CD4-positive, alpha-beta memory T cell (primary cell): ENCODE measurements at regions not wholly inside any gene's neighbourhood (a gene's known extent, or its start where the extent isn't known, plus 50 kb on each side); places are given as distances from the start of the nearest gene placed in this dataset.

Source experiments
- CTCF ChIA-PET: fragments of 350-600 bp; sonication (Branson Sonifier 250); formaldehyde crosslinking; loops from one replicate; lab custom pipeline; 2021; ENCODE audit warnings: inconsistent platforms; ENCODE audit not compliant: partially characterized antibody; lab: Charles Lee
- POLR2A ChIA-PET: fragments of 350-600 bp; sonication (Branson Sonifier 250); formaldehyde crosslinking; loops from one replicate; lab custom pipeline; 2021; ENCODE audit not compliant: partially characterized antibody; lab: Charles Lee
- DNase-seq, 5 donors: peaks; one replicate each; pipeline versions ENCODE4 v3.0.0 to v3.0.0-alpha.2; 2020 to 2022; ENCODE audit warnings: mixed read lengths in 1 of 5
- H3K27ac ChIP-seq: one replicate; pipeline ENCODE4 v1.7.0; 2013; ENCODE audit warnings: low read depth, low read length
- H3K27me3 ChIP-seq: 2 replicates; pipeline ENCODE4 v1.7.0; 2013; ENCODE audit warnings: mild to moderate bottlenecking, low read length, moderate library complexity; ENCODE audit not compliant: insufficient read depth
- H3K36me3 ChIP-seq: 2 replicates; pipeline ENCODE4 v1.7.0; 2013; ENCODE audit warnings: mild to moderate bottlenecking, low read length, moderate library complexity; ENCODE audit not compliant: insufficient read depth
- H3K4me1 ChIP-seq: 2 replicates; pipeline ENCODE4 v1.7.0; 2013; ENCODE audit warnings: mild to moderate bottlenecking, low read length, moderate library complexity; ENCODE audit not compliant: insufficient read depth
- H3K4me3 ChIP-seq, 2 donors: one replicate each; pipeline ENCODE4 v1.7.0; 2013; ENCODE audit warnings: low read length in 2 of 2, mild to moderate bottlenecking in 1 of 2
- H3K9me3 ChIP-seq, 2 donors: one replicate each; pipeline ENCODE4 v1.7.0; 2013; ENCODE audit warnings: low read length in 2 of 2, control low read depth in 1 of 2; ENCODE audit not compliant: control insufficient read depth in 1 of 2
- H3K27ac Mint-ChIP-seq, 7 donors: one replicate each; pipeline ENCODE4 v1.8.0; 2020 to 2021; ENCODE audit warnings: mixed read lengths in 7 of 7, mild to moderate bottlenecking in 6 of 7, inconsistent platforms in 3 of 7, moderate library complexity in 3 of 7
- H3K27me3 Mint-ChIP-seq, 2 donors: one replicate each; pipeline ENCODE4 v1.8.0; 2020 to 2021; ENCODE audit warnings: mixed read lengths in 2 of 2
- H3K36me3 Mint-ChIP-seq, 2 donors: one replicate each; pipeline ENCODE4 v1.8.0; 2020 to 2021; ENCODE audit warnings: mixed read lengths in 2 of 2, inconsistent platforms in 1 of 2, mild to moderate bottlenecking in 1 of 2
- H3K4me1 Mint-ChIP-seq, 4 donors: one replicate each; pipeline ENCODE4 v1.8.0; 2020 to 2021; ENCODE audit warnings: mixed read lengths in 4 of 4, mild to moderate bottlenecking in 1 of 4
- H3K4me3 Mint-ChIP-seq, 8 donors: one replicate each; pipeline ENCODE4 v1.8.0; 2020 to 2021; ENCODE audit warnings: mixed read lengths in 8 of 8, mild to moderate bottlenecking in 7 of 8, moderate library complexity in 6 of 8, inconsistent platforms in 3 of 8
- H3K9me3 Mint-ChIP-seq, 8 donors: one replicate each; pipeline ENCODE4 v1.8.0; 2020 to 2021; ENCODE audit warnings: mixed read lengths in 8 of 8, mild to moderate bottlenecking in 5 of 8, inconsistent platforms in 3 of 8, moderate library complexity in 1 of 8
- intact Hi-C: fragments of 100-400 bp; cut with micrococcal nuclease; formaldehyde crosslinking; loops from one replicate; pipeline ENCODE4 v1.15.1; 2023

- no peaks in the 10 kb centered on the region for H3K4me1 Mint-ChIP-seq
Measured at GRCh38 chr1:67991546-67991945, 58.9 kb downstream of the DIRAS3 start.

GRCh38 chr1:67988066-67988465 is 62.4 kb downstream of the DIRAS3 start:
- H3K36me3 Mint-ChIP-seq: no peaks in the 10 kb centered on the region
- H3K4me1 ChIP-seq: no peaks in the 10 kb centered on the region
- intact Hi-C loops: no loop called here

More at GRCh38 chr1:67991546-67991945, 58.9 kb downstream of the DIRAS3 start:
- Mint-ChIP-seq H3K27me3 (peaks cover 0 to 4% of the 10 kb centered on the region in 2 donors), H3K27ac (no peak overlapping the region), H3K36me3 (no peaks in the 10 kb centered on the region), H3K9me3 (peaks cover 3 to 13% (median 8%) of the 10 kb centered on the region in 8 donors), H3K4me3 (no peak overlapping the region)
- POLR2A ChIA-PET: no interaction called here
- Histone ChIP-seq H3K4me3 (no peak overlapping the region), H3K27me3 (no peaks in the 10 kb centered on the region), H3K9me3 (peaks cover 0 to 3% of the 10 kb centered on the region in 2 donors), H3K36me3 (no peaks in the 10 kb centered on the region), H3K4me1 (no peaks in the 10 kb centered on the region), H3K27ac (no peak overlapping the region)
- DNase-seq: no peak
- intact Hi-C loops: no loop called here
- CTCF ChIA-PET: no interaction called here

GRCh38 chr1:67987046-67987799 is 63.2 kb downstream of the DIRAS3 start:
- H3K9me3 ChIP-seq: no peaks in the 10 kb centered on the region
- peaks cover 0 to 4% of the 10 kb centered on the region in 2 donors for H3K27me3 Mint-ChIP-seq
- H3K4me3 Mint-ChIP-seq: no peak overlapping the region
- H3K36me3 Mint-ChIP-seq: no peaks in the 10 kb centered on the region
- H3K4me1 ChIP-seq: no peaks in the 10 kb centered on the region
- H3K27ac Mint-ChIP-seq: no peak overlapping the region
- POLR2A ChIA-PET: no interaction called here
- H3K9me3 Mint-ChIP-seq: peaks cover 0 to 4% (median 2%) of the 10 kb centered on the region in 8 donors
- H3K4me3 ChIP-seq: no peak overlapping the region
- CTCF ChIA-PET: no interaction called here
- H3K4me1 Mint-ChIP-seq: no peaks in the 10 kb centered on the region
- DNase-seq: no peak
- H3K27me3 ChIP-seq: no peaks in the 10 kb centered on the region
- H3K36me3 ChIP-seq: no peaks in the 10 kb centered on the region
- H3K27ac ChIP-seq: no peak overlapping the region
- intact Hi-C loops: no loop called here

More at GRCh38 chr1:67988066-67988465, 62.4 kb downstream of the DIRAS3 start:
- peaks cover 0 to 4% of the 10 kb centered on the region in 2 donors for H3K27me3 Mint-ChIP-seq
- H3K4me1 Mint-ChIP-seq: no peaks in the 10 kb centered on the region
- DNase-seq: no peak
- H3K36me3 ChIP-seq: no peaks in the 10 kb centered on the region
- ChIA-PET CTCF (no interaction called here), POLR2A (no interaction called here)
- H3K27ac Mint-ChIP-seq: no peak overlapping the region
- no peaks in the 10 kb centered on the region for H3K9me3 ChIP-seq
- H3K27me3 ChIP-seq: no peaks in the 10 kb centered on the region
- H3K4me3 ChIP-seq: no peak overlapping the region
- peak overlapping the region in 1 of 8 donors; percentile 49 for H3K4me3 Mint-ChIP-seq
- no peak overlapping the region for H3K27ac ChIP-seq
- peaks cover 0 to 7% (median 3%) of the 10 kb centered on the region in 8 donors for H3K9me3 Mint-ChIP-seq

GRCh38 chr1:67983867-67984266 is 66.6 kb downstream of the DIRAS3 start:
- POLR2A ChIA-PET: no interaction called here
- H3K4me1 Mint-ChIP-seq: no peaks in the 10 kb centered on the region
- peaks cover 0 to 4% of the 10 kb centered on the region in 2 donors for H3K27me3 Mint-ChIP-seq

GRCh38 chr1:67980028-67980427 is 70.4 kb downstream of the DIRAS3 start:
- peaks cover 0 to 4% (median 0%) of the 10 kb centered on the region in 8 donors for H3K9me3 Mint-ChIP-seq
- no peaks in the 10 kb centered on the region for H3K27me3 Mint-ChIP-seq
- no peak for DNase-seq
- Histone ChIP-seq H3K27ac (no peak overlapping the region), H3K4me3 (no peak overlapping the region), H3K36me3 (no peaks in the 10 kb centered on the region), H3K9me3 (no peaks in the 10 kb centered on the region), H3K4me1 (no peaks in the 10 kb centered on the region), H3K27me3 (no peaks in the 10 kb centered on the region)
- H3K36me3 Mint-ChIP-seq: no peaks in the 10 kb centered on the region
- no peaks in the 10 kb centered on the region for H3K4me1 Mint-ChIP-seq
- ChIA-PET CTCF (no interaction called here), POLR2A (no interaction called here)
- no peak overlapping the region for H3K4me3 Mint-ChIP-seq
- intact Hi-C loops: no loop called here
- no peak overlapping the region for H3K27ac Mint-ChIP-seq

More at GRCh38 chr1:67983867-67984266, 66.6 kb downstream of the DIRAS3 start:
- H3K27ac ChIP-seq: no peak overlapping the region
- H3K4me3 ChIP-seq: no peak overlapping the region
- H3K36me3 ChIP-seq: no peaks in the 10 kb centered on the region
- intact Hi-C loops: no loop called here
- H3K27me3 ChIP-seq: no peaks in the 10 kb centered on the region
- no peak overlapping the region for H3K4me3 Mint-ChIP-seq
- H3K4me1 ChIP-seq: no peaks in the 10 kb centered on the region
- no peaks in the 10 kb centered on the region for H3K36me3 Mint-ChIP-seq
- DNase-seq: no peak
- CTCF ChIA-PET: no interaction called here
- H3K9me3 Mint-ChIP-seq: peaks cover 0 to 6% (median 0%) of the 10 kb centered on the region in 8 donors
- no peak overlapping the region for H3K27ac Mint-ChIP-seq
- no peaks in the 10 kb centered on the region for H3K9me3 ChIP-seq

GRCh38 chr1:67979532-67979931 is 70.9 kb downstream of the DIRAS3 start:
- Histone ChIP-seq H3K27ac (no peak overlapping the region), H3K9me3 (no peaks in the 10 kb centered on the region), H3K27me3 (no peaks in the 10 kb centered on the region), H3K36me3 (no peaks in the 10 kb centered on the region), H3K4me1 (no peaks in the 10 kb centered on the region), H3K4me3 (no peak overlapping the region)
- Mint-ChIP-seq H3K4me1 (no peaks in the 10 kb centered on the region), H3K9me3 (peaks cover 0 to 6% (median 0%) of the 10 kb centered on the region in 8 donors), H3K27ac (no peak overlapping the region), H3K27me3 (peaks cover 0 to 1% of the 10 kb centered on the region in 2 donors), H3K4me3 (no peak overlapping the region), H3K36me3 (no peaks in the 10 kb centered on the region)
- no peak for DNase-seq
- CTCF ChIA-PET: no interaction called here
- POLR2A ChIA-PET: no interaction called here
- intact Hi-C loops: no loop called here

- intact Hi-C loops: no loop called here
- no peak overlapping the region for H3K4me3 ChIP-seq
- Mint-ChIP-seq H3K4me1 (no peaks in the 10 kb centered on the region), H3K4me3 (no peak overlapping the region), H3K27me3 (peaks cover 0 to 1% of the 10 kb centered on the region in 2 donors), H3K27ac (no peak overlapping the region), H3K9me3 (peaks cover 0 to 6% (median 0%) of the 10 kb centered on the region in 8 donors), H3K36me3 (no peaks in the 10 kb centered on the region)
- ChIA-PET POLR2A (no interaction called here), CTCF (no interaction called here)
- H3K36me3 ChIP-seq: no peaks in the 10 kb centered on the region
- H3K27me3 ChIP-seq: no peaks in the 10 kb centered on the region
- DNase-seq: no peak
- no peak overlapping the region for H3K27ac ChIP-seq
- no peaks in the 10 kb centered on the region for H3K4me1 ChIP-seq
- H3K9me3 ChIP-seq: no peaks in the 10 kb centered on the region
Measured at GRCh38 chr1:67978890-67979516, 71.4 kb downstream of the DIRAS3 start.
